HUES6 (cell line): ENCODE measurements at regions not wholly inside any gene's neighbourhood (a gene's known extent, or its start where the extent isn't known, plus 50 kb on each side); places are given as distances from the start of the nearest gene placed in this dataset.

Experiments used
- H3K27ac ChIP-seq: 2 replicates; pipeline ENCODE4 v1.7.0; 2013; ENCODE audit warnings: low read depth, mild to moderate bottlenecking, low read length, inconsistent platforms
- H3K27me3 ChIP-seq: 2 replicates; pipeline ENCODE4 v1.6.1; 2013; ENCODE audit warnings: low read length; ENCODE audit not compliant: control insufficient read depth, insufficient read depth
- H3K36me3 ChIP-seq: 2 replicates; pipeline ENCODE4 v1.6.1; 2013; ENCODE audit warnings: low read length; ENCODE audit not compliant: control insufficient read depth, insufficient read depth
- H3K4me1 ChIP-seq: 2 replicates; pipeline ENCODE4 v1.6.1; 2013; ENCODE audit warnings: low read length; ENCODE audit not compliant: control insufficient read depth, insufficient read depth
- H3K4me3 ChIP-seq: 2 replicates; pipeline ENCODE4 v1.5.1; 2013; ENCODE audit warnings: low read depth, low read length
- H3K9ac ChIP-seq: one replicate; pipeline ENCODE4 v1.6.1; 2013; ENCODE audit warnings: mild to moderate bottlenecking, low read length
- H3K9me3 ChIP-seq: 2 replicates; pipeline ENCODE4 v1.6.1; 2013; ENCODE audit warnings: low read depth, low read length; ENCODE audit not compliant: control insufficient read depth, insufficient read depth

GRCh38 chr15:85963262-85963760, 116.4 kb upstream of the AGBL1 start:
- Histone ChIP-seq H3K9me3 (no peaks in the 10 kb centered on the region), H3K27ac (no peak overlapping the region), H3K4me3 (no peak overlapping the region), H3K4me1 (no peaks in the 10 kb centered on the region), H3K27me3 (no peaks in the 10 kb centered on the region), H3K36me3 (no peaks in the 10 kb centered on the region), H3K9ac (no peak overlapping the region)

DNA sequence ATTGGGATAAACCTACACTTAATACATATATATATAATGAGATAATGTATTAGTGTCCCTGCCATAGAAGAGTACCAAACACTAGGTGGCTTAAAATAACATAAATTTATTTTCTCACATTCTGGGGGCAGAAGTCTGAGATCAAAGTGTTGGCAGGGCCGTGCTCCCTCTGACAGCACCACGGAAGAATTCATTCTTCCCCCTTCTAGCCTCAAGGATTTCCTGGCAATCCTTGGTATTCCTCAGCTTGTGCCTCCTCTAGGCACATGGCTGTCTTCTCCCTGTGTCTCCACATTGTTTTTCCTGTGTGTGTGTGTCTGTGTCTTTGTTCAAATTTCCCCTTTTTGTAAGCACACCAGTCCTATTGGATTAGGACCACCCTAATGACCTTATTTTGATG, 115.2 kb upstream of the AGBL1 start:
- no peaks in the 10 kb centered on the region for H3K27me3 ChIP-seq
- H3K4me3 ChIP-seq = no peak overlapping the region

GRCh38 chr15:85967553-85967952, 112.1 kb upstream of the AGBL1 start:
- no peak overlapping the region for H3K4me3 ChIP-seq
- no peaks in the 10 kb centered on the region for H3K36me3 ChIP-seq
- H3K27ac ChIP-seq = no peak overlapping the region
- H3K27me3 ChIP-seq = no peaks in the 10 kb centered on the region
- no peak overlapping the region for H3K9ac ChIP-seq
- H3K4me1 ChIP-seq = no peaks in the 10 kb centered on the region
- no peaks in the 10 kb centered on the region for H3K9me3 ChIP-seq

More for the DNA sequence above, 115.2 kb upstream of the AGBL1 start:
- H3K27ac ChIP-seq = no peak overlapping the region
- H3K4me1 ChIP-seq = no peaks in the 10 kb centered on the region
- H3K9me3 ChIP-seq = no peaks in the 10 kb centered on the region
- no peak overlapping the region for H3K9ac ChIP-seq
- no peaks in the 10 kb centered on the region for H3K36me3 ChIP-seq

DNA sequence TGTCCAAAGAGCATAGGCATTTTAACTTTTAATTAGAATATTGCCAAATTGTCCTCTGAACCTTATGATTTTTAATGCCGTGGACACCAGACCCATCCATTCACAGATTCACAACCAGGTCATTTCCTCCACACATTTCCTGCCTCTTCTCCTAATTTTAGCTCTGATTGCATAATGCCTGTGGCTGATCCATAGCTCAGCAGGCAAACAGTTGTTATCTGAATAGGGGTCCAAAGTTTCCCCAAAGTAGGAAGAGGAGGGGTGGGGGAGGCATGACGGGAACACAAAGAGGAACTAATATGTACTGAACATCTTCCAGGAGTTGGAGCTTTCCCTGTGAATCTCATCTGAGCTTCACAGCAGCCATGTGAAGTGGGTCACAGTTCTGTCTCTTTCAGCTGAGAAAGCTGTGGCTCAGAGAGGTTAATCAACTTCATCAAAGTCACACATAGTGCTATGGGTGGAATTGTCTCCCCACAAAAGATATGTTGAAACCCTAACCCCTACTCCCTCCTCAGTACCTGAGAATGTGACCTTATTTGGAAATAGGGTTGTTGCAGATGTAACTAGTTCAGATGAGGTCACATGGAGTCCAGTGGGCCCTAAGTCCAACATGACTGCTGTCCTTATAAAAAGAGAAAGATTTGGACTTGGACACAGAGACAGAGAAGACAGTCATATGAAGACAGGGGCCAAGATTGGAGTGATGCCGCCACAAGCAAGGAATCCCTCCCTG, 106.7 kb upstream of the AGBL1 start:
- Histone ChIP-seq H3K4me3 (no peak overlapping the region), H3K36me3 (no peaks in the 10 kb centered on the region), H3K27me3 (no peaks in the 10 kb centered on the region), H3K9ac (no peak overlapping the region), H3K27ac (no peak overlapping the region), H3K9me3 (peaks cover 7% of the 10 kb centered on the region; the same call in 1 of the 2 replicates), H3K4me1 (no peaks in the 10 kb centered on the region)

DNA sequence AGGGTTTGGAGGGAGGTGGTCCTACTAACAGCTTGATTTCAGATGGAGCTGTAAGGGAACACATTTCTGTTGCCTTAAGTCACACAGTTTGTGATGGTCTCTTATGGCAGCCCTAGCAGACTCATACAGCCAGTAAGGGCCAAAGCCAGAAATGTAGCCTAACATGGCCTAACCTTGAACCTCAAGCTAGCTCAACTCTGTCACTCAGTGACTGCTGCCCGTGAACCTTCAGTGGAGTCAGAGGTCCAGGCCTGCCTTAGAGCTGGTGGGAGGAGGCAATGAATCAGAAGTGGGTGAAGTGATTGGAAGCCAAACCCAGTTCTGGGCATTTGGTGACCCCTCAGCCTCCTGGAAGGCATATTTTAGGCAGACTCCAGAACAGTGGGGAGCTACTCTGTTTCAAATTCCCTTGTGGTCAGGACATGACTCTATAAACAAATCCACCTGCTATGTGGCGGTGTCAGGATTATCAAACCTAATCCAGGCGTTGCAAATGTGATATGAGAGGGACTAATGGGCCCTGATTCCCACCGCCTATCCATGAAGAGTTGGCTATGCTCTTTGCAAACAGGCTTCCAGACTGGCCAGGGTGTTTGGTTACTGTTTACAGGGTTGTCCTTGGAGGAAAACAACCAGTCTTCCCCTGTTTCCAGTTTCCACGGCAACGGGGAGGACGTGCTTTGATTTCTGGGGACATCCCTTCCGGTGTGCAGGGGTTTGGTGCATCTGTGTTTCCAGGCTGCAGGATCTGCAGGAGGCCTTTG, 105.9 kb upstream of the AGBL1 start:
- peaks cover 7% of the 10 kb centered on the region; the same call in 1 of the 2 replicates for H3K9me3 ChIP-seq
- H3K9ac ChIP-seq = no peak overlapping the region
- H3K4me1 ChIP-seq = no peaks in the 10 kb centered on the region
- no peaks in the 10 kb centered on the region for H3K27me3 ChIP-seq
- H3K27ac ChIP-seq = no peak overlapping the region
- H3K36me3 ChIP-seq = no peaks in the 10 kb centered on the region
- H3K4me3 ChIP-seq = no peak overlapping the region

GRCh38 chr15:85974348-85974705, 105.3 kb upstream of the AGBL1 start:
- Histone ChIP-seq H3K27me3 (no peaks in the 10 kb centered on the region), H3K9me3 (peaks cover 7% of the 10 kb centered on the region; the same call in 1 of the 2 replicates), H3K9ac (no peak overlapping the region), H3K4me3 (no peak overlapping the region), H3K36me3 (no peaks in the 10 kb centered on the region), H3K27ac (no peak overlapping the region), H3K4me1 (no peaks in the 10 kb centered on the region)

- H3K4me1 ChIP-seq = no peaks in the 10 kb centered on the region
- H3K36me3 ChIP-seq = no peaks in the 10 kb centered on the region
- no peaks in the 10 kb centered on the region for H3K27me3 ChIP-seq
- H3K9me3 ChIP-seq = peaks cover 7% of the 10 kb centered on the region; the same call in 1 of the 2 replicates
- H3K4me3 ChIP-seq = no peak overlapping the region
- no peak overlapping the region for H3K9ac ChIP-seq
- no peak overlapping the region for H3K27ac ChIP-seq
These were observed 104.9 kb upstream of the AGBL1 start for GRCh38 chr15:85974742-85975141.

GRCh38 chr15:85976102-85976501, 103.6 kb upstream of the AGBL1 start:
- Histone ChIP-seq H3K9ac (no peak overlapping the region), H3K9me3 (peaks cover 7% of the 10 kb centered on the region; the same call in 1 of the 2 replicates), H3K27ac (no peak overlapping the region), H3K4me3 (no peak overlapping the region), H3K36me3 (no peaks in the 10 kb centered on the region), H3K27me3 (no peaks in the 10 kb centered on the region), H3K4me1 (no peaks in the 10 kb centered on the region)

GRCh38 chr15:85976986-85977385, 102.7 kb upstream of the AGBL1 start:
- no peak overlapping the region for H3K9ac ChIP-seq
- H3K9me3 ChIP-seq = peaks cover 10% of the 10 kb centered on the region
- H3K4me1 ChIP-seq = no peaks in the 10 kb centered on the region
- no peaks in the 10 kb centered on the region for H3K36me3 ChIP-seq
- no peaks in the 10 kb centered on the region for H3K27me3 ChIP-seq
- H3K4me3 ChIP-seq = no peak overlapping the region
- H3K27ac ChIP-seq = no peak overlapping the region

- Histone ChIP-seq H3K4me1 (no peaks in the 10 kb centered on the region), H3K27me3 (no peaks in the 10 kb centered on the region), H3K4me3 (no peak overlapping the region), H3K9me3 (peaks cover 13% of the 10 kb centered on the region), H3K9ac (no peak overlapping the region), H3K36me3 (no peaks in the 10 kb centered on the region), H3K27ac (no peak overlapping the region)
These were observed 102.1 kb upstream of the AGBL1 start for GRCh38 chr15:85977586-85977985.

DNA sequence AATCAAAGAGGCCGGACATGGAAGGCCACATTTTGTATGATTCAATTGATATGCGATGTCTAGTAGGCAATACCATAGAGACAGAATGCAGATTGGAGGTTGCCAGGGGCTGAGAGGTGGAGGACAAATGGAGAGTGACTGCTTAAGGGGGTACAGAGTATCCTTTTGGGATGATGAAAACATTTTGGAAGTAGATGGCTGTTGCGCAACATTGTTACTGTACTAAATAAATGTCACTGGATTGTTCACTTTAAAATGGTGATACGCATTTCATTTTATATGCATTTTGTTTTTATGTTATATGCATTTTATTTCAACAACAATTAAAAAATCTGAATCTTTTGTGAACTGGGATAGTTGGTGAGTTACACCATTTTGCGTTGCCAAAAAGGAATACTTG, 99.7 kb upstream of the AGBL1 start:
- Histone ChIP-seq H3K36me3 (no peaks in the 10 kb centered on the region), H3K9ac (no peak overlapping the region), H3K4me1 (no peaks in the 10 kb centered on the region), H3K9me3 (peaks cover 13% of the 10 kb centered on the region), H3K27me3 (no peaks in the 10 kb centered on the region), H3K4me3 (no peak overlapping the region), H3K27ac (no peak overlapping the region)
